ENCODE measurements at regions not wholly inside any gene's neighbourhood (a gene's known extent, or its start where the extent isn't known, plus 50 kb on each side); places are given as distances from the start of the nearest gene placed in this dataset.

DNA sequence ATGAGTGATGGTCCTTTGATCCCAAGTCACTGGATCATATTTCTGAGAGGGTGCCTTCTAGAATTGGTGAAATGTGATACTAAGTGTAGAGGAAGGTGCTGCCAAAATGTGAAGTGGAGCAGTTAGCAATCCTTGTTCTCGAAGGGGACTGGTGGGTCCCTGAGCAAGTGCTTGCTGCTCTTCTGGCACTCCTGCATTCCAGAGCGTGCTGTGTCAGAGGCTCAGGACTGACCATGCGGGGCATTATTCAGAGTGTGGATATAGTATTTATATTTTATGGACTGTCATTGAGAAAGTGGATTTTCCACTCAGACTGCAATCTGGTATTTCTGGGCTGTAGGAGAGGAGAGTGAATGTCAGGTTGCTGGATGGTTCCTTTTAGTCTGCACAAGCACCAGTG is 152.6 kb upstream of the KL start:
- Mint-ChIP-seq H3K9me3 (ENCODE audit: low read depth) (no peaks in the 10 kb centered on the region), H3K4me1 (ENCODE audit: low read depth) (no peaks in the 10 kb centered on the region), H3K27me3 (ENCODE audit: low read depth) (no peaks in the 10 kb centered on the region), H3K36me3 (ENCODE audit: low read depth) (no peaks in the 10 kb centered on the region), H3K4me3 (ENCODE audit: unreplicated experiment) (no peak overlapping the region), H3K27ac (ENCODE audit: unreplicated experiment) (no peak overlapping the region)
- DNase-seq (ENCODE audit: low spot score), result no peak
- TF ChIP-seq, protein P1, sequence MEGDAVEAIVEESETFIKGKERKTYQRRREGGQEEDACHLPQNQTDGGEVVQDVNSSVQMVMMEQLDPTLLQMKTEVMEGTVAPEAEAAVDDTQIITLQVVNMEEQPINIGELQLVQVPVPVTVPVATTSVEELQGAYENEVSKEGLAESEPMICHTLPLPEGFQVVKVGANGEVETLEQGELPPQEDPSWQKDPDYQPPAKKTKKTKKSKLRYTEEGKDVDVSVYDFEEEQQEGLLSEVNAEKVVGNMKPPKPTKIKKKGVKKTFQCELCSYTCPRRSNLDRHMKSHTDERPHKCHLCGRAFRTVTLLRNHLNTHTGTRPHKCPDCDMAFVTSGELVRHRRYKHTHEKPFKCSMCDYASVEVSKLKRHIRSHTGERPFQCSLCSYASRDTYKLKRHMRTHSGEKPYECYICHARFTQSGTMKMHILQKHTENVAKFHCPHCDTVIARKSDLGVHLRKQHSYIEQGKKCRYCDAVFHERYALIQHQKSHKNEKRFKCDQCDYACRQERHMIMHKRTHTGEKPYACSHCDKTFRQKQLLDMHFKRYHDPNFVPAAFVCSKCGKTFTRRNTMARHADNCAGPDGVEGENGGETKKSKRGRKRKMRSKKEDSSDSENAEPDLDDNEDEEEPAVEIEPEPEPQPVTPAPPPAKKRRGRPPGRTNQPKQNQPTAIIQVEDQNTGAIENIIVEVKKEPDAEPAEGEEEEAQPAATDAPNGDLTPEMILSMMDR (IDR thresholded peaks at IDR 0.05), result no peak

DNA sequence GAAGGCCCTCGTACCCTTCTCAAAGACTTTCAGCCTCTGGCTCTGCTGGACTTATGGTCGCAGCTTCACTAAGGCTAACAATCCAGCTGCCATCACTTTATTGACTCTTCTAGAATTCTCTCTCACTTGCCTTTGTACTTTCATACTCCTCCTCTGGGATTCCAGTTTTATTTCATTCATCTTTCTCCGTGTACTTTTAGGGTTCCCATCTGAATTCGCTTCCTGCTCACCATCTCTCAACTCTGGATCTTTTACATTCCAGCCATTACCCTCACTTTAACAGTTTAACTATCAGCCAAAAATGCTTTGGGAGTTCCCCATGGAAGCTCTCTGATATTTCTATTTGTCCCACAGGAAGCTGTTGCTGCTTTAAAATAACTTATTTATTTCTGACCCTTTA is 149.3 kb upstream of the KL start:
- Mint-ChIP-seq H3K36me3 (ENCODE audit: low read depth) (no peaks in the 10 kb centered on the region), H3K9me3 (ENCODE audit: low read depth) (peaks cover 12% of the 10 kb centered on the region), H3K4me1 (ENCODE audit: low read depth) (no peaks in the 10 kb centered on the region), H3K27ac (ENCODE audit: unreplicated experiment) (no peak overlapping the region), H3K27me3 (ENCODE audit: low read depth) (no peaks in the 10 kb centered on the region), H3K4me3 (ENCODE audit: unreplicated experiment) (no peak overlapping the region)
- DNase-seq (ENCODE audit: low spot score), result no peak
- TF ChIP-seq, protein P1 (IDR thresholded peaks at IDR 0.05), result no peak

DNA sequence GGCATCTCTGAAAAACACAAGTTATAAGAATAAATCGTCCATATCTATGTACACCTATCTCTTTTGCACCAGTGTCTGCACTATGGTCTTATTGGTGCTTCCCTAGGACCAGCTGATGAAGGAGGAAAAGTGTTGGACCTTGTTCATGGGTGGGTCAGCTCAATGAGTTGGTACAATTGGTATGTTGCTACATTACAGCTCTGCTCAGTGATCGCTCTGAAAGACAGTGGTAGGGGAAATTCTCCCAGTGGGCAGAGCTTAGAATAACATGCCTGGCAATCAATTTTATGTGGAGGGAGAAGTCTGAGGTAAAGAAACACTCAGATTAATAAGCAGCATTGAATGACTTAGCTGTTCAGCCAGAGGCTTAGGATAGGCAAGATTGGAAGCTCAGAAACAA is 138.7 kb upstream of the KL start:
- no peak for DNase-seq (ENCODE audit: low spot score)
- Mint-ChIP-seq H3K36me3 (ENCODE audit: low read depth) (no peaks in the 10 kb centered on the region), H3K4me3 (ENCODE audit: unreplicated experiment) (no peak overlapping the region), H3K27me3 (ENCODE audit: low read depth) (no peaks in the 10 kb centered on the region), H3K27ac (ENCODE audit: unreplicated experiment) (no peak overlapping the region), H3K4me1 (ENCODE audit: low read depth) (peaks cover 36% of the 10 kb centered on the region), H3K9me3 (ENCODE audit: low read depth) (no peaks in the 10 kb centered on the region)
- TF ChIP-seq, protein P1 (IDR thresholded peaks at IDR 0.05), result no peak

DNA sequence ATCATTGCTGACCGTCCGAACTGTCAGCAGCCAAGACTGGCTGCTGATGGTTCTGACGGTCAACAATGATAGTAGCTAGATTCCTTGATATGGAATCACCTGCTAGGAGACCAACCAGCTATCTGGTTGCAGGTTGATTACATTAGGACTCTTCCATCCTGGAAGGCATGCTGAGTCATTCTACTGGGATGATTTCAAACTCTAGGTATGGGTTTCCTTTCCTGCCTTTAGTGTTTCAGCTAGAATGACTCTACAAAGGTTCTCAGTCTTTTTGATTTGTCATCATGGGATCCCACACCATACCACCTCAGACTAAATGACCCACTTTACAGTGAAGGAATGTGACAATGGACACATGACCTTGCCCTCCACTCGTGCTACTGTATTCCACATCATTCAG is 138.1 kb upstream of the KL start:
- DNase-seq (ENCODE audit: low spot score), result no peak
- TF ChIP-seq, protein P1 (IDR thresholded peaks at IDR 0.05), result no peak
- H3K9me3 Mint-ChIP-seq (ENCODE audit: low read depth), result no peaks in the 10 kb centered on the region
- H3K4me3 Mint-ChIP-seq (ENCODE audit: unreplicated experiment), result no peak overlapping the region
- no peak overlapping the region for H3K27ac Mint-ChIP-seq (ENCODE audit: unreplicated experiment)
- H3K27me3 Mint-ChIP-seq (ENCODE audit: low read depth), result no peaks in the 10 kb centered on the region
- peaks cover 42% of the 10 kb centered on the region for H3K4me1 Mint-ChIP-seq (ENCODE audit: low read depth)
- no peaks in the 10 kb centered on the region for H3K36me3 Mint-ChIP-seq (ENCODE audit: low read depth)

DNA sequence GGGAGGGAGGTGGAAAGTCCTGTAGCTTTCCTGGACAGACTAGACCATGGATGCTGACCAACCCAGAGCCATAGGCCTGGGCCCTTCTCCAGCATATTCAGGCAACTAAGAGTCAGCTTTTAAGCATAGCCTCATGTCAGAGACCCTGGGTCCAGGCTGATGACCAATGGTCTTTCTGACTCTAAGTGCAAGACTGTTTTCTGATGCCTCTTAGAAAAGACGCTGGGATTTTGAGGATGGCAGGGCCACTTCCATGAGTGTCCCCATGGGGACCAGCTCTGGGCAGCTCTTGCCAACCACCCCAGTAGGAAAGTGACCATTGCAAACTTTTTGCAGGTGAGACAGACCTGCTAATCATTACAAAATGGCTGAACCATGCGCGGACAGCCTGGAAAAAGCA is 135.6 kb upstream of the KL start:
- no peaks in the 10 kb centered on the region for H3K36me3 Mint-ChIP-seq (ENCODE audit: low read depth)
- no peak overlapping the region for H3K4me3 Mint-ChIP-seq (ENCODE audit: unreplicated experiment)
- no peak for DNase-seq (ENCODE audit: low spot score)
- TF ChIP-seq, protein P1 (IDR thresholded peaks at IDR 0.05), result no peak
- no peaks in the 10 kb centered on the region for H3K27me3 Mint-ChIP-seq (ENCODE audit: low read depth)
- peaks cover 51% of the 10 kb centered on the region for H3K4me1 Mint-ChIP-seq (ENCODE audit: low read depth)
- no peak overlapping the region for H3K27ac Mint-ChIP-seq (ENCODE audit: unreplicated experiment)
- no peaks in the 10 kb centered on the region for H3K9me3 Mint-ChIP-seq (ENCODE audit: low read depth)

Measured in chondrocyte (in vitro differentiated cells).